ENCODE measurements at regions not wholly inside any gene's neighbourhood (a gene's known extent, or its start where the extent isn't known, plus 50 kb on each side); places are given as distances from the start of the nearest gene placed in this dataset.

DNA sequence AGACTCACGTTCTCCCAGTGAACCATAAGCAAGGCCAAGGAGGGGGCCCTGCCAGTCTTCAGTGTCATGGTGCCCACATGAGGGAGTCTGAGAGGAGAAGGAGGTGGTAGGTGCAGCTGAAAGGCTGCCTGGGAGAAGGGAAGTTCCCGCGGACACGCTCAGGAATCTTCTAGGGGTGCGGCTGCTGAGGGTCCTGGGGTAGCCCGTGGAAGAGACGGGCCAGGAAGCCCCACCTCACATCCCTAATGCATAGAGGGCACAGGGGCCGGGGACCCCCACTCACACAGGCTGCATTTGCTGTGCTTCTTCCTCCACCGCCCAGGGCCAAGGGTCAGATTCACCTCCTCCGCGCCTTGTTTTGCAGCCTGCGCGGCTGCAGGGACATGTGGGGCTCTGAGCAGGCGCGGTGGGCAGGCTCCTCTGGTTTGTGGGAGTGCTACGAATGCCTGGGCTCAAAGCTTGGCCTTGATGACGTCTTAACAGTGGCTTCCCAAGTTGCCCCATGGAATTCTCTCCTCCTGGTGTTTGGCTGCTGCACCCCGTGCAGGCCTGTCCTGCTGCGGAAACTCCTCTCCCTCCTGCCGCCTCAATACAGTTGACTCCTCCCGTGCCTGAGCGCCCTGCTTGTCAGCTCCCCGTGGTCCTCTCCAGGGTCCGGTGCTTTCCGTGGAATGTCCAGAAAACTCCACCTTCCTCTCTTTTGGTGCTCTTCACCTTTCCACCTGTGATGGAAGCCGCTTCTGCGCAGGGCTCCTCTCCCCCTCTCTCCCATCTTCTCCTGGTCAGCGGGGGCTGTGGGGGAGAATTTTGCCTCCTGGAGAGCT, 95.7 kb downstream of the VAPA start:
- TF ChIP-seq, protein P1, sequence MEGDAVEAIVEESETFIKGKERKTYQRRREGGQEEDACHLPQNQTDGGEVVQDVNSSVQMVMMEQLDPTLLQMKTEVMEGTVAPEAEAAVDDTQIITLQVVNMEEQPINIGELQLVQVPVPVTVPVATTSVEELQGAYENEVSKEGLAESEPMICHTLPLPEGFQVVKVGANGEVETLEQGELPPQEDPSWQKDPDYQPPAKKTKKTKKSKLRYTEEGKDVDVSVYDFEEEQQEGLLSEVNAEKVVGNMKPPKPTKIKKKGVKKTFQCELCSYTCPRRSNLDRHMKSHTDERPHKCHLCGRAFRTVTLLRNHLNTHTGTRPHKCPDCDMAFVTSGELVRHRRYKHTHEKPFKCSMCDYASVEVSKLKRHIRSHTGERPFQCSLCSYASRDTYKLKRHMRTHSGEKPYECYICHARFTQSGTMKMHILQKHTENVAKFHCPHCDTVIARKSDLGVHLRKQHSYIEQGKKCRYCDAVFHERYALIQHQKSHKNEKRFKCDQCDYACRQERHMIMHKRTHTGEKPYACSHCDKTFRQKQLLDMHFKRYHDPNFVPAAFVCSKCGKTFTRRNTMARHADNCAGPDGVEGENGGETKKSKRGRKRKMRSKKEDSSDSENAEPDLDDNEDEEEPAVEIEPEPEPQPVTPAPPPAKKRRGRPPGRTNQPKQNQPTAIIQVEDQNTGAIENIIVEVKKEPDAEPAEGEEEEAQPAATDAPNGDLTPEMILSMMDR (IDR thresholded peaks at IDR 0.05; ENCODE audit: insufficient read depth, low read depth, low read length), result no peak
- no peak for DNase-seq (ENCODE audit: low read depth)

DNA sequence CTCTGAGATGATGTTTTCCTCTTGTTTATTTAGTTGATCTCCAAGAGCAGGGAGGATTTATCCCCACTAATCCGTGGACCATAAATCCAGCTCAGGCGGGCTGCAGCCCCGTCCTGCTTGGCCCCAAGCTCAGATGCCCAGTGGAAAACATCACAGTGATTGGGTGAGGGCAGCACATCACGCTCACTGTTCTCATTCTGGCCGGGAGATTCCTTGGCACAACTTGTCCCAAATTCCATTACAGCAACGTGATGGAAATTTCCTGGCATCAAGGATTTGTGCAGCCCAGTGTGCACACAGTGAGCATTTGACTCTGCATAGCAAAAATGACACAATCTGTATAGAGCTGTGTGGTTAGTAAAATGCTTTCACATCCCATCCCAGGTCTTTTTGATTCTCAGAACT, 96.8 kb downstream of the VAPA start:
- peak; percentile 100 for DNase-seq (ENCODE audit: low read depth)
- TF ChIP-seq, protein P1 (IDR thresholded peaks at IDR 0.05; ENCODE audit: insufficient read depth, low read depth, low read length), result no peak

More for the DNA sequence above, 95.7 kb downstream of the VAPA start:
- no peak overlapping the region for H3K4me3 ChIP-seq (ENCODE audit: low read depth, low read length)

DNA sequence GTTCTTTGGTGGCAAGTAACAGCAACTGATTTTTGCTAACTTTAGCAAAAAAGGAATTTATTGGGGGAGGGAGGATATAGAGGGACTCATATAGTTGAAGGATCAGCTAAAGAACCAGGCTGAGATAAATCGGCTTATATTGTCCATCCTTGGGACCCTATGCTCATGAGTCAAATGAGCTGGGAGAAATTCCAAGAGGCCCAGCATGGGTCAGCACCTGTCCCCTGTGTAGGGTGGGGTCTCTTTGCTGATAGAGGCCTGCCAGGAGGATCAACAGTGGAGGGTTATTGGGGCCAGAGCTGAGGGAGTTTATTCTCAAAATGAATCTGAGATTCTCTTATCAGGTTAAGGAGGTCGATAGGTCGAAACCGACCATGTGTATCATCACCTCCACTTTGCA, 97.2 kb downstream of the VAPA start:
- TF ChIP-seq, protein P1 (IDR thresholded peaks at IDR 0.05; ENCODE audit: insufficient read depth, low read depth, low read length), result no peak
- no peak overlapping the region for H3K4me3 ChIP-seq (ENCODE audit: low read depth, low read length)
- DNase-seq (ENCODE audit: low read depth), result no peak

More for the DNA sequence above, 96.8 kb downstream of the VAPA start:
- no peak overlapping the region for H3K4me3 ChIP-seq (ENCODE audit: low read depth, low read length)

DNA sequence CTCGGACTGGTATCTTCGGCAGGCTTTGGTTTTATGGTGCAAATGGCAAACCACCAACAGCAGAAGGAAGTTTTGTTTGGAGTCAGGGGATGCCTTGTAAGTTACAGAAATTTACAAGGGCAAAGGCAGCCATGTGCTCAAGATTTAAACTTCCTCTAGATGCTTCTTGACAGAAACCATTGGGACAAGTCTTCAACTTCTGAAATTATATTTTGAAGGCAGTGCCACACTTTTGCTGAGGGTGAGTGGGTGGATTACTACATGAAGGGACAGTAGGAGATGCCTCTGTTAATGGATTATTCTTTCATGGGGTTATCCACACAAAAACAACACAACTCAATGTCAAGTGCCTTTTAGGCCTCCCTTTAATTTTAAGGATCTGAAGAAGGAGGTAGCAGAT, 97.9 kb downstream of the VAPA start:
- TF ChIP-seq, protein P1 (IDR thresholded peaks at IDR 0.05; ENCODE audit: insufficient read depth, low read depth, low read length), result no peak
- H3K4me3 ChIP-seq (ENCODE audit: low read depth, low read length), result no peak overlapping the region
- peak; percentile 42 for DNase-seq (ENCODE audit: low read depth)

DNA sequence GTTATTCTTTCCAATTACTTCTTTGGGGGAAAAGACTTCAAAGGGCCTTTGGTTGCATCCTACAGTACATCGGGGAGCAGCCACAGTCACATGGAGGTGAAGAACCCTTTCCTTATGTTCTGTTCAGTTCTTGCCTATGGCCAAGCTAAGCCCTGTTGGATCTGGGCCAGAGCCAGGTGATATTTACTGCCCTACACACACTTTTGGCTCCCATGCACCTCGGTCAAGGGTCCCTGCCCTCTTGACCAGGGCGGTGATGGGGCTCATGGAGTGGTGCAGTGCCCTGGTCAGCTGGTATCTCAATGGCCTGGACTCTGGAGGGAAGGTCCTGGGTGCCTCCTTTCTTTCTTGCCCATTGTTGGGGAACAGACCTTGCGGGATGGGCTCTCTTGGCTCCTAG, 98.7 kb downstream of the VAPA start:
- TF ChIP-seq, protein P1 (IDR thresholded peaks at IDR 0.05; ENCODE audit: insufficient read depth, low read depth, low read length), result no peak
- no peak for DNase-seq (ENCODE audit: low read depth)
- no peak overlapping the region for H3K4me3 ChIP-seq (ENCODE audit: low read depth, low read length)

DNA sequence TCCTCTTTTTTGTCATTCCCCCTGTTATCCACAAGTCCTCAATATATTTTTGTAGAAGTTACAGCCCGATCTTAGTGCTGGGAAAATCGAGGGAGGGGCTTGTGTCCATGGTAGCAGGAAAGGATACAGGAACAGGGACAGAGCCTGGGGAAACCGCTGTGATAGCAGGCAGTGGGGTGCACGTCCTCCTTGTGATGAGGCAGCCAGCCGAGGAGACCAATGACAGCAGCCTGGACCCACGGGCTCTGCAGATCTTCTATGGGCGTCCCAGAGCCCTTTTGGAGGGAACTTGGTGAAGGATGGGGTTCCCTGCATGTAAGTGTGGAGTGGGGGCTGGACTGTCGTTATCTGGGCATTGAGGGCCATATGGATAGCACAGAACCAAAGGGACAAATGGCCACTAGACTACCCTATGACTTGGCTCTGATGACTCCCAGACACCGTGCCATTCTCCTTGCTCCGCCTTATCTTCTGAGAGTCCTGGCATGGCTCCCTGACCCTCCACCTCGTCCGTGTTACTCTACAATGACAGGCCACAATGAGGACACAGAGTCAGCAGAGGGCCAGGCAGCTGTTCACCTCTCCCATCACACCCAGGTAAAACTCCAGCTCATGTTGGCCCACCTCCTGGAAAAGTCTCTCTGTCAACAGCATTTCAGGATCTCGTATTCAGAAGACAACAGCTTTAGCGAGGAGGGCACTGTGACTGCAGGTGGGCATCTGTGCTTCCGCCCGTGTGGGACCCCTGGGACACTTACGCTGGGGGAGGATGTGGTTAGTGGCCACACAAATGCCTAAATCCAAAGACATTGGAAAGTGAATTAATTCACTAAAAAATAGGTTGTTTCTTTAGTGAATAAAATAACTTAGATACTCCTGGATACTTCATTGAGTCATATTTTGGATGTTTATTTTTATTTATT, 100.1 kb downstream of the VAPA start:
- DNase-seq (ENCODE audit: low read depth), result no peak
- TF ChIP-seq, protein P1 (IDR thresholded peaks at IDR 0.05; ENCODE audit: insufficient read depth, low read depth, low read length), result no peak
- H3K4me3 ChIP-seq (ENCODE audit: low read depth, low read length), result no peak overlapping the region
